AG04450 (cell line): ENCODE measurements at regions not wholly inside any gene's neighbourhood (a gene's known extent, or its start where the extent isn't known, plus 50 kb on each side); places are given as distances from the start of the nearest gene placed in this dataset.
"Not testable (repeated sequence)": the region's sequence is repeated elsewhere in the genome, so short reads cannot be mapped to it uniquely, and the experiment has no call there.

Experiments used
- CTCF ChIA-PET: fragments of 300-600, 350-600 bp; formaldehyde crosslinking; extraction: SDS; loops from one replicate; lab custom pipeline; 2022; ENCODE audit warnings: antibody characterized with exemption, inconsistent platforms; lab: Charles Lee
- POLR2A ChIA-PET: fragments of 350-600 bp; formaldehyde crosslinking; extraction: SDS; loops from one replicate; lab custom pipeline; 2021; ENCODE audit warnings: antibody characterized with exemption, inconsistent platforms; lab: Yijun Ruan, JAX
- DNase-seq: peaks from one replicate; pipeline ENCODE4 v3.0.0-alpha.2; 2011; ENCODE audit warnings: low read depth, low spot score
- H3K27ac ChIP-seq: one replicate; pipeline ENCODE4 v1.5.1; 2012; ENCODE audit warnings: low read depth, low read length, control low read depth
- H3K27me3 ChIP-seq: one replicate; pipeline ENCODE4 v1.6.0; 2012; ENCODE audit warnings: low read length; ENCODE audit not compliant: control insufficient read depth, insufficient read depth
- H3K4me3 ChIP-seq: 2 replicates; pipeline ENCODE4 v1.5.1; 2011; ENCODE audit warnings: mild to moderate bottlenecking, low read depth, low read length, control low read depth
- H3K9me3 ChIP-seq: 2 replicates; pipeline ENCODE4 v1.5.1; 2012; ENCODE audit warnings: low read length; ENCODE audit not compliant: control insufficient read depth, insufficient read depth
- CTCF ChIP-seq: IDR thresholded peaks from 2 replicates; pipeline ENCODE4 v1.5.1; 2011; ENCODE audit warnings: low read depth, low read length, control low read depth, inconsistent platforms

- no peak for TF ChIP-seq CTCF
- ChIA-PET POLR2A (no interaction called here), CTCF (no interaction called here)
- no peak for DNase-seq
- H3K27ac ChIP-seq, result no peak overlapping the region
- H3K27me3 ChIP-seq, result no peaks in the 10 kb centered on the region
- peaks cover 25% of the 10 kb centered on the region; the same call in 1 of the 2 replicates for H3K9me3 ChIP-seq
- H3K4me3 ChIP-seq, result no peak overlapping the region
Measured at GRCh38 chr4:154120690-154121345, 331.9 kb upstream of the SFRP2 start.

- ChIA-PET POLR2A (no interaction called here), CTCF (no interaction called here)
- no peak overlapping the region for H3K27ac ChIP-seq
- no peak for TF ChIP-seq CTCF
- no peak overlapping the region for H3K4me3 ChIP-seq
- peaks cover 18% of the 10 kb centered on the region; the same call in 1 of the 2 replicates for H3K9me3 ChIP-seq
- no peak for DNase-seq
- no peaks in the 10 kb centered on the region for H3K27me3 ChIP-seq
Measured at GRCh38 chr4:154120006-154120676, 331.3 kb upstream of the SFRP2 start.

GRCh38 chr4:154119317-154119716 is 330.4 kb upstream of the SFRP2 start:
- POLR2A ChIA-PET, result no interaction called here
- CTCF ChIA-PET, result no interaction called here
- Histone ChIP-seq H3K27me3 (no peaks in the 10 kb centered on the region), H3K27ac (no peak overlapping the region), H3K9me3 (peaks cover 13% of the 10 kb centered on the region; the same call in 1 of the 2 replicates), H3K4me3 (no peak overlapping the region)
- DNase-seq, result no peak
- TF ChIP-seq CTCF, result no peak

GRCh38 chr4:154117726-154118125 is 328.8 kb upstream of the SFRP2 start:
- H3K4me3 ChIP-seq, H3K27me3 ChIP-seq, H3K27ac ChIP-seq, POLR2A ChIA-PET, CTCF ChIA-PET, DNase-seq, H3K9me3 ChIP-seq: not testable (repeated sequence)

GRCh38 chr4:154107337-154107736 is 318.5 kb upstream of the SFRP2 start:
- ChIA-PET CTCF (no interaction called here), POLR2A (no interaction called here)
- Histone ChIP-seq H3K4me3 (no peak overlapping the region), H3K27ac (no peak overlapping the region), H3K9me3 (peaks cover 13% of the 10 kb centered on the region), H3K27me3 (no peaks in the 10 kb centered on the region)
- TF ChIP-seq CTCF, result no peak
- no peak for DNase-seq
